ENCODE measurements at regions not wholly inside any gene's neighbourhood (a gene's known extent, or its start where the extent isn't known, plus 50 kb on each side); places are given as distances from the start of the nearest gene placed in this dataset.
"Not testable (repeated sequence)": the region's sequence is repeated elsewhere in the genome, so short reads cannot be mapped to it uniquely, and the experiment has no call there.

GRCh38 chr1:68831281-68831680 lies 334.4 kb upstream of the DEPDC1 start:
- Mint-ChIP-seq H3K27ac (no peak overlapping the region), H3K9me3 (peaks cover 21% of the 10 kb centered on the region), H3K4me1 (no peaks in the 10 kb centered on the region), H3K27me3 (no peaks in the 10 kb centered on the region), H3K4me3 (no peak overlapping the region), H3K36me3 (ENCODE audit: low read depth) (no peaks in the 10 kb centered on the region)
- no peak for TF ChIP-seq CTCF (IDR thresholded peaks at IDR 0.05)
- DNase-seq (no peak), ATAC-seq (ENCODE audit: low read depth) (no peak)
- intact Hi-C loops (cut with micrococcal nuclease): no loop called here
- CTCF ChIA-PET: no interaction called here
- POLR2A ChIA-PET: no interaction called here

DNA sequence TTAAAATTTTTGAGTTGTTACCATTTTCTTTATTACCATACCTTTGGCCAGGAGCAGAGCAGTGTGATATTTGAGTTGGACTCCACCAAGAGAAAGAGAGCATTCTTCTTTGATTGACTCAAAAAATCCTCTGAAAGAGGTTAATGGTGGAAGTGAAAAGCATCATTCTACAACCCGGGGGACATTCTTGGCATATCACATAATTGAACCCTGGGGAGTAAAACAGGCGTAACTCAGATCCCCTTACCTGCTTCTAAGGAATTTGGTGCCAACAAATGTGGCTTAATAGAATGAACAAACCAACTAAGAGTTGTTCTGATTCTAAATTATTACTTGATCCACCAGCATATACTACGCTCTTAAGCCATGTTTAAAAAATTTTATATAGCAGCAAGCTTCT lies 351.1 kb upstream of the DEPDC1 start:
- intact Hi-C loops (cut with micrococcal nuclease): no loop called here

DNA sequence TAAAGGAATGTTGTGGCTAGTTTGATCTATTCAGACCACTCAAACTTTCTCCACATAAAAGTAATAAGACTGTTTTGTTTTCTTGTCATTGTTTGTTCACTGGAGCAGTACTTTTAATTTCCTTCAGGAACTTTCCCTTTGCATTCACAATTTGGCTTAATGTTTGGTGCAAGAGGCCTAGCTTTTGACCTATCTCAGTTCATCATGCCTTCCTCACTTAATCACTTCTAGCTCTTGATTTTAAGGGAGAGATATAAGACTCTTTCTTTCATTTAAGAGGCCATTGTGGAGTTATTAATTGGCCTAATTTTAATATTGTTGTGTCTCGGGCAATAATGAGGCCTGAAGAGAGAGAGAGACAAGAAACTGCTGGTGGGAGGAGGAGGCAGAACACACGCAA lies 371.7 kb upstream of the DEPDC1 start:
- Mint-ChIP-seq H3K4me1 (no peaks in the 10 kb centered on the region), H3K36me3 (ENCODE audit: low read depth) (no peaks in the 10 kb centered on the region), H3K4me3 (no peak overlapping the region), H3K27me3 (no peaks in the 10 kb centered on the region), H3K27ac (no peak overlapping the region), H3K9me3 (peaks cover 25% of the 10 kb centered on the region)
- ATAC-seq (ENCODE audit: low read depth): no peak
- no peak for TF ChIP-seq CTCF (IDR thresholded peaks at IDR 0.05)
- POLR2A ChIA-PET: no interaction called here
- CTCF ChIA-PET: no interaction called here
- no peak for DNase-seq
- intact Hi-C loops (cut with micrococcal nuclease): no loop called here

More for the DNA sequence above, 351.1 kb upstream of the DEPDC1 start:
- CTCF ChIA-PET: no interaction called here
- H3K36me3 Mint-ChIP-seq (ENCODE audit: low read depth): no peaks in the 10 kb centered on the region
- no peak for ATAC-seq (ENCODE audit: low read depth)
- no peaks in the 10 kb centered on the region for H3K27me3 Mint-ChIP-seq
- no peak for DNase-seq
- H3K9me3 Mint-ChIP-seq: peaks cover 1% of the 10 kb centered on the region
- POLR2A ChIA-PET: no interaction called here
- no peak overlapping the region for H3K4me3 Mint-ChIP-seq
- H3K4me1 Mint-ChIP-seq: no peaks in the 10 kb centered on the region
- no peak for TF ChIP-seq CTCF (IDR thresholded peaks at IDR 0.05)
- H3K27ac Mint-ChIP-seq: no peak overlapping the region

DNA sequence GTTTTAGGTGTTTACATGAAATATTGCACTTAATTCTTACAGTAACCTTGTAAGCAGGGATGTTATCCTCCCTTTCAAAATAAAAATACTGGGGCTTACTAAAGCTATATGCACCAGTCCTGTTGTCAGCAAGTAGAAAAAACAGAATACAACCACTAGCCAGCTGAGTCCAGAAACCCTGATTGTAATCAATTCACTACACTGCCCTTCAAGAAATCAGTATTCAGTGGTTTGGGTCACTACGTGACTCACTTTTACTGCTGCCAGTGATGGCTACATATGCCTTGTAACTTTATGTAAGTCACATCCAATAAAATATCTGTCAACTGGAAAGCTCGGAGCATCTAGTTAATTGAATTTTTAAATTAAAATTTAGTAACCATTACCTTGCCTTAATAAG lies 376.3 kb upstream of the DEPDC1 start:
- Mint-ChIP-seq H3K27me3 (no peaks in the 10 kb centered on the region), H3K9me3 (peaks cover 16% of the 10 kb centered on the region), H3K27ac (no peak overlapping the region), H3K36me3 (ENCODE audit: low read depth) (no peaks in the 10 kb centered on the region), H3K4me1 (no peaks in the 10 kb centered on the region), H3K4me3 (no peak overlapping the region)
- intact Hi-C loops (cut with micrococcal nuclease): no loop called here
- CTCF ChIA-PET: no interaction called here
- POLR2A ChIA-PET: no interaction called here
- no peak for ATAC-seq (ENCODE audit: low read depth)
- TF ChIP-seq CTCF (IDR thresholded peaks at IDR 0.05): no peak
- DNase-seq: no peak

GRCh38 chr1:68881330-68882194 lies 384.7 kb upstream of the DEPDC1 start:
- H3K9me3 Mint-ChIP-seq; H3K36me3 Mint-ChIP-seq (ENCODE audit: low read depth); H3K4me1 Mint-ChIP-seq; H3K4me3 Mint-ChIP-seq; H3K27ac Mint-ChIP-seq; intact Hi-C loops (cut with micrococcal nuclease); CTCF ChIA-PET; POLR2A ChIA-PET; DNase-seq; ATAC-seq (ENCODE audit: low read depth); H3K27me3 Mint-ChIP-seq: not testable (repeated sequence)

DNA sequence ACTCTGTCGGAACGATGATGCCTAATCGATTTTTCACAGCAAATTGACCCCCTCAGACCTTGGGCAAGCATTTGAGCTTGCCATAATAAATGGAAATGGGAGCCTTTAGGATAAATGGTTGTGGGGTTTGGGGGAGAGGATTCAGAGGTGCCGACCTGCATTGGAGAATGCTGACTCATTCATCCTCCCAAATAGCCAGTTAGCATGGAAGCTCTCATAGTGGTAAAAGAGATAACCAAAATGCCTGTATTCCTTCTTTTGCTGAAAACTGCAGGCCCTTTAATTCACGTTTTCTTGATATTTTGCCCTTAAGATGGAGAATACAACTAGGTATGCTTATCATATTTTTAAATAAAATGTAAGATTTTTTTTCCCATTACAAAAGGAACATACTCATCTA lies 392.6 kb upstream of the DEPDC1 start:
- intact Hi-C loops (cut with micrococcal nuclease): no loop called here
- no peaks in the 10 kb centered on the region for H3K27me3 Mint-ChIP-seq
- ChIA-PET POLR2A (no interaction called here), CTCF (no interaction called here)
- H3K27ac Mint-ChIP-seq: no peak overlapping the region
- no peaks in the 10 kb centered on the region for H3K36me3 Mint-ChIP-seq (ENCODE audit: low read depth)
- H3K4me1 Mint-ChIP-seq: no peaks in the 10 kb centered on the region
- TF ChIP-seq CTCF (IDR thresholded peaks at IDR 0.05): no peak
- H3K9me3 Mint-ChIP-seq: peaks cover 10% of the 10 kb centered on the region
- no peak for ATAC-seq (ENCODE audit: low read depth)
- H3K4me3 Mint-ChIP-seq: no peak overlapping the region
- DNase-seq: no peak

Data from activated B cell treated with CpG ODN at 0.5 μM for 24 hours (primary cell).